ENCODE measurements at regions not wholly inside any gene's neighbourhood (a gene's known extent, or its start where the extent isn't known, plus 50 kb on each side); places are given as distances from the start of the nearest gene placed in this dataset.
A peak's percentile ranks its signal among the peaks of the same experiment; 100 is the strongest.

DNA sequence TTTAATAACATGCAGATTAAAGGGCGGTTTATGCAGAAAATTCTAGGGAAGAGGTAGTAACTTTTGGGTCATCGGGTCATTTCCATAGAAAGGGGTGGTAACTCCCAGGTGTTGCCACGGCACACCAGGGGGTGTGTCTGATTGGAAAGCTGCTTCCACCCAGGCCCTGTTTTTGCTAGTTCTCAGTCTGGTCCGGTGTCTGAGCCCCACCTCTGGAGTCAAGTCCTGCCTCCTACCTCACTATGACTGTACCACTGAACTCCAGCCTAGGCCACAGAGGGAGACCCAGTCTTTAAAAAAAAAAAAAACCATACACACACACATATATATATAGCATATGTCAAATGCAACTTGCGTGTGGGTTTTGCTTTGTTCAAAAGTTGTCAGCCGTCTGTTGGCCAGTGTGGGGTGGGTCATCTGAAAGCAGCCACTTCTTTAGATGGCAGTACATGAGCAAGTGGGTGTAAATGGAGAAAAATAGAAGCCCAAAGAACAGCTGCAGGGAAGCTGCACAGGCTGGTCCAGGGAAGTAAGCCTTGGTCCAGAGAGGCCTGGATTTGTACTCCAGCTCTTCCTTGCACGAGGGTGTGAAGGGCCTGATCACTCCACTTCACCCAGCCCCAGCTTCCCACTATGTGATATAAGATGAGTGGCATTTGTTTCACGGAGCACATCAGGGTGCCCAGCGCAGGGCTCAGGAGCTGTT lies 110.7 kb upstream of the SPRY4 start:
- peaks cover 38% of the 10 kb centered on the region for H3K4me1 ChIP-seq (ENCODE audit: control insufficient read depth, insufficient read depth, low read length, unreplicated experiment)
- H3K4me3 ChIP-seq (ENCODE audit: low read depth, low read length) = no peak overlapping the region
- no peak overlapping the region for H2AFZ ChIP-seq (ENCODE audit: low read length, unreplicated experiment)
- H3K27ac ChIP-seq (ENCODE audit: low read depth, low read length) = no peak overlapping the region
- H3K27me3 ChIP-seq (ENCODE audit: insufficient read depth, low read length) = no peaks in the 10 kb centered on the region
- no peaks in the 10 kb centered on the region for H3K79me2 ChIP-seq (ENCODE audit: control insufficient read depth, insufficient read depth, low read length, unreplicated experiment)
- no peaks in the 10 kb centered on the region for H3K36me3 ChIP-seq (ENCODE audit: insufficient read depth, low read length)

DNA sequence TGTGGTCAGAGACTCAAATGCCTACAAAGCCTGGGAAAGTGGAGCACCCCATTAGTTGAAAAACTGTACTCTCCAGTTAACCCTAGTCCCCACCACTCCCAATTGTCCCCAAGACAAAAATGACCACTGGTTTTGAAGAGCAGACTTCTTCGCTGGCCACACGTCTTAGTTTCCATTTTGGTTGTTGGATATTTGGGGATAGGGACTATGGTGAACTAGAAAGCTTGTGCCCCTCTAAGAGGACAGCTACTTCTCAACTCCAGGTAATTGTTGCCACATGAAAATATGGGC lies 109.4 kb upstream of the SPRY4 start:
- no peak overlapping the region for H3K27ac ChIP-seq (ENCODE audit: low read depth, low read length)
- no peaks in the 10 kb centered on the region for H3K79me2 ChIP-seq (ENCODE audit: control insufficient read depth, insufficient read depth, low read length, unreplicated experiment)
- no peaks in the 10 kb centered on the region for H3K36me3 ChIP-seq (ENCODE audit: insufficient read depth, low read length)
- H3K27me3 ChIP-seq (ENCODE audit: insufficient read depth, low read length) = no peaks in the 10 kb centered on the region
- no peak overlapping the region for H3K4me3 ChIP-seq (ENCODE audit: low read depth, low read length)
- peaks cover 26% of the 10 kb centered on the region for H3K4me1 ChIP-seq (ENCODE audit: control insufficient read depth, insufficient read depth, low read length, unreplicated experiment)
- H2AFZ ChIP-seq (ENCODE audit: low read length, unreplicated experiment) = no peak overlapping the region

DNA sequence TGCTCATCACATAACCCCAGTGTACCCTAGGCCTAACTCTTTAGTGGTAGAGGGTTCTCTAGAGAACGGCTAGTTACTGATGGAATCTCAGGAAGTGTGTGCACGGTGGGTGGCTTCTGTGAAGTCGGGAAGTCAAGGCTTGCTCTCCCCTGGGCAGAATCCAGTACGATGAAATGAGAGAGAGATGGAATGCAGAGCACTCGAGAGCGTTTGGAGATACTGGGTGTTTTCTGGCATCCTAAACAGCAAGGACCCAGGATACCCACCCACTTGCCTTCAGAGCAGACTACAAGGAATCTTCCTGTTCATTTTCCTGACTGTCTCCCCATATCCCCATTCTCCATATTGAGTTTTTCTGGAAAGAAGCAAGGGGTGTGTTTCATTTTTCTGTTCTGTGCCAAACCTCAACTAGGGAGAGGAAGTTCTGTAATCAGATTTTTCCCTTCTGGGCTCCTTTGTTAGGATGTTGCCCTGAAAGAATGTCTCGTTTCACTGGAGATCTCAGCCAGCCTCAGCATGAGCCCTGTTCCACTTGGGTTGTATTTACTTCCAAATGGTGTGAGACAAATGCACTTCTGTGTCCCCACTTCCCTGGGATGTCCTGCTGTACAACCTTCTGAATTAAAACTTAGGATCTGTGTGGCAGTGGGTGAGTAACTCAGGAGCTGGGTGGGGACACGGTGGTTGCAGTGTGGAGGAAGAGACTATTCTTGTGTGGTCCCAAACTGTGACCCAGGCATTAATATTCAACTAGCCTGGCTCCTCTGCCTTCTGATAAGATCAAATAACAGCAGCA lies 108.9 kb upstream of the SPRY4 start:
- no peaks in the 10 kb centered on the region for H3K79me2 ChIP-seq (ENCODE audit: control insufficient read depth, insufficient read depth, low read length, unreplicated experiment)
- peaks cover 20% of the 10 kb centered on the region for H3K4me1 ChIP-seq (ENCODE audit: control insufficient read depth, insufficient read depth, low read length, unreplicated experiment)
- H3K27ac ChIP-seq (ENCODE audit: low read depth, low read length) = no peak overlapping the region
- no peak overlapping the region for H3K4me3 ChIP-seq (ENCODE audit: low read depth, low read length)
- H3K36me3 ChIP-seq (ENCODE audit: insufficient read depth, low read length) = no peaks in the 10 kb centered on the region
- H2AFZ ChIP-seq (ENCODE audit: low read length, unreplicated experiment) = peak overlapping the region; percentile 44
- H3K27me3 ChIP-seq (ENCODE audit: insufficient read depth, low read length) = no peaks in the 10 kb centered on the region

DNA sequence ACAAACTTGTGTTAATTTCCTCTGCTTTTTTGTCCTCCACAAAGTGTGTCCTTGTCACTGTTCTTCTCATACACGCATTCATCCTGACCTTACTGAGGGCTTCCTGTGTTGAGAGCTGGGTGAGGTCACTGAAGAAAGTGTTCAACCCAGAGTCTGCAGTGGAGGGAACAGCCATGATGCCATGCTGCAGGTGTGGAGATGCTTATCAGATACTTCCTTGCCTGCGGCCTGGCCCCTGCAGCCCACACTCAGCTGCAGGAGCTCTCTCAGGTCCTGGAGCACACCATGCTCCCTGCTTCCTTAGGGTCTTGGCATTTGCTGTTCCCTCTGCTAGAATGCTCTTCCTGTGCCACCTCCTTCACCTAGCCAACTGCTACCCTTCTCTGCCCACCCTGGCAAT lies 108.1 kb upstream of the SPRY4 start:
- peaks cover 14% of the 10 kb centered on the region for H3K4me1 ChIP-seq (ENCODE audit: control insufficient read depth, insufficient read depth, low read length, unreplicated experiment)
- no peaks in the 10 kb centered on the region for H3K79me2 ChIP-seq (ENCODE audit: control insufficient read depth, insufficient read depth, low read length, unreplicated experiment)
- no peaks in the 10 kb centered on the region for H3K27me3 ChIP-seq (ENCODE audit: insufficient read depth, low read length)
- no peak overlapping the region for H2AFZ ChIP-seq (ENCODE audit: low read length, unreplicated experiment)
- no peak overlapping the region for H3K27ac ChIP-seq (ENCODE audit: low read depth, low read length)
- H3K36me3 ChIP-seq (ENCODE audit: insufficient read depth, low read length) = no peaks in the 10 kb centered on the region
- no peak overlapping the region for H3K4me3 ChIP-seq (ENCODE audit: low read depth, low read length)

DNA sequence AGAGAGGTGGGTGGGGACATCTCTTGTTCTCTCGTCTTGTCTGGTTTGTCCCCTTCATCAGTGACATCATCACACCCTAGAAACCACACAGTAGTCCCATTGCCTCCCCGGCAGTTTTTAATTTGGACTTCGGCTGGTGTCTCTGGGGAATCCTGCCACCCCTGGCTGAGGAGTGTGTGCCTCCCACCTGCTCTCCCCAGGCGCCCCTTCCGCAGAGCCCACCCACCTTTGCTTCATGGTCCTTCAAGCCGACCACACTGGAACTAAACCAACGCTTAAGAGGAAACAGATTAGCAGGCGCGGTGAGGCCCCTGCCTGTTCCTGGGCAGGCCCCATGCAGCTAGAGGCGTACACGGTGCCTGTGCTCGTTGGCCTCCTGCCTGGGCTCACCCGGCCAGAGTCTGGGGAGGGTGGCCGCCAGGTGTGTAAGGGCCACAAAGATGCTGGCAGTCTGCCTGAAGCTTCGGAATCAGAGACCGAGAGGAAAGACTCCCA lies 107.6 kb upstream of the SPRY4 start:
- no peak overlapping the region for H3K27ac ChIP-seq (ENCODE audit: low read depth, low read length)

DNA sequence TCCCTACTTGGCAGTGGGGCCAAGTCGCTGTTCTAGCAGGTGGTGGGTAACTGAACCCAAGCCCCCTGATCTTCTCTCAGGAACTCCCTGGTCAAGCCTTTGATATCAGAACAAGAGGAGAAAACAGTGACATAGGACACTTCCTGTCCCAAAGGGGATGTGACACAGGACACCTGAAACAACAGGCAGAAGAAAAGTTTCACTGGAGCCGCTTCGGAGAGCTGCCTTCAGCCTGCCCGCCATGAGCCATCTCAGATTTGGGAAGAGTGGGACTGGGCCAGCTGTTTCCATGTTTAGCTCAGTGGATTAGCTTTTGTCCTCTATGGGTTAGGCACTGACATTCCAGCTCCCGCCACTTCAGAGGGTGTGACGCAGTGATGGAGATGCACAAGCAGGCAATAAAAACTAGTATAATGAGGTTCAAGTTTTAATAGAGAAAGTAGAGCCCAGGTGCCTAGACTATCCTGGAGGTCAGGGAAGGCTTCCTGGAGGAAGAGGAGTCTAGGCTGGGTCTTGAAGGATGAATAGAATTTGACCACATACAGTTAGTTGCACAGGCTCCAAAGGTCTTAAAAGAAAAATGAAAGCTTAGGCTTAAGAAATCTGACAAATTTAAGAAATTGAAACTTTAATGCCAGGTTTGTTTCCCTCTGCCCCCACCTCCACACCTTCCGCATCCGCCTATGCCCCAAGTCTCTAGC lies 104.1 kb upstream of the SPRY4 start:
- Histone ChIP-seq H3K4me3 (ENCODE audit: low read depth, low read length) (no peak overlapping the region), H2AFZ (ENCODE audit: low read length, unreplicated experiment) (no peak overlapping the region), H3K4me1 (ENCODE audit: control insufficient read depth, insufficient read depth, low read length, unreplicated experiment) (peaks cover 7% of the 10 kb centered on the region), H3K27ac (ENCODE audit: low read depth, low read length) (no peak overlapping the region), H3K79me2 (ENCODE audit: control insufficient read depth, insufficient read depth, low read length, unreplicated experiment) (no peaks in the 10 kb centered on the region), H3K27me3 (ENCODE audit: insufficient read depth, low read length) (no peaks in the 10 kb centered on the region), H3K36me3 (ENCODE audit: insufficient read depth, low read length) (no peaks in the 10 kb centered on the region)

More for the DNA sequence above, 107.6 kb upstream of the SPRY4 start:
- H3K79me2 ChIP-seq (ENCODE audit: control insufficient read depth, insufficient read depth, low read length, unreplicated experiment) = no peaks in the 10 kb centered on the region
- no peak overlapping the region for H3K4me3 ChIP-seq (ENCODE audit: low read depth, low read length)
- no peaks in the 10 kb centered on the region for H3K36me3 ChIP-seq (ENCODE audit: insufficient read depth, low read length)
- H2AFZ ChIP-seq (ENCODE audit: low read length, unreplicated experiment) = no peak overlapping the region
- peaks cover 9% of the 10 kb centered on the region for H3K4me1 ChIP-seq (ENCODE audit: control insufficient read depth, insufficient read depth, low read length, unreplicated experiment)
- no peaks in the 10 kb centered on the region for H3K27me3 ChIP-seq (ENCODE audit: insufficient read depth, low read length)

DNA sequence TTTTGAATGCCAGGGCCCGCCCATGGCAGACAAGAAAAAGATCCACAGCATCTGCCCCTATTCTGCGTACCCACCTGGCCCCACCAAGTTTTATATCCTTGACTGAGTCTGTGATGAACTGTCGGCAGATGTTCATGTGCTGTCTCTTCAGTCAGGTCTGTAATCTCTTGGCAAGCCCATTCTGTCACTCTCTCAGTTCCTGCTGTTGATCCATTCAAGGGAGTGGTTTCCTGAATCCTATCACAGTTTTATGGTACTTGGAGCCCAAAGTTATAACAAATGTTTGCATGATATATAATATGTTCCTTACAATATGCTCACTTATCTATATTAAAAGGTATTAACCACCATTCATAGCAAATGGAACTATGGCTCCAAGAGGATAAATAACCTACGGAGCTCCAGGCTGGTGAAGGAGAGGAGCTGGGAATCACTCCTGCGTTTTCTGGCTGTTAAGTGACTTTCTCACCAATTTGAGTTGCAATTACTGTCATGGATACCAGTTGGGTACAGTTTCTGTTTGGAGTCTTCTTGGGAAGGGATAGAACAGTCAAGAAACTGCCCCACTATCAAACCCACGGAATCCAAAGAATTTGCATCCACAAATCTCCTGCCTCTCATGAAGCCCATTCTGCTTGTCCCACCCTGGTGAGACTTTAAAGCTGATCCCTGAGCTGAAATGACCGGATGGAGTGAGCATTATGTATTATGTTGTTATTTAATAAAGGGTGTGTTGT lies 103.4 kb upstream of the SPRY4 start:
- no peak overlapping the region for H3K4me3 ChIP-seq (ENCODE audit: low read depth, low read length)
- no peak overlapping the region for H3K27ac ChIP-seq (ENCODE audit: low read depth, low read length)
- H3K27me3 ChIP-seq (ENCODE audit: insufficient read depth, low read length) = no peaks in the 10 kb centered on the region
- H3K36me3 ChIP-seq (ENCODE audit: insufficient read depth, low read length) = no peaks in the 10 kb centered on the region
- H2AFZ ChIP-seq (ENCODE audit: low read length, unreplicated experiment) = no peak overlapping the region
- no peaks in the 10 kb centered on the region for H3K4me1 ChIP-seq (ENCODE audit: control insufficient read depth, insufficient read depth, low read length, unreplicated experiment)
- H3K79me2 ChIP-seq (ENCODE audit: control insufficient read depth, insufficient read depth, low read length, unreplicated experiment) = no peaks in the 10 kb centered on the region

DNA sequence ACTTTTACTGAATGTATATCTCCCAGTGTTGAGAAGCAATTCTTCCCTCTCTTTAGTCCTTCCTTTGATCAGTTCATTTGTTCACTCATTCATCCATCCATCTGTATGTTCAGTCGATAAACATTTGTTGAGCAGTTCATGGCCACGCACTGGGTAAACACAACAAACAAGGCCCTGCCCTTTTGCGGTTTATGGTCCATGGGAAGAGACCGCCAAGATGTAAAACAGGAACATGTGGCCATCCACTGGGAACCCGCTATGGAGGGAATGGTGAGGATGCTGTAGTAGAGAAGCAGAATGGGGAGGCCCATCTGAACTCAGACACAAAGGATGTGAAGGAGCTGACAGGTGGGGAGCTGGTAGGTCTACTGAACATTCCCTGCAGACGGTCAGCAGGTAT lies 102.7 kb upstream of the SPRY4 start:
- Histone ChIP-seq H3K79me2 (ENCODE audit: control insufficient read depth, insufficient read depth, low read length, unreplicated experiment) (no peaks in the 10 kb centered on the region), H2AFZ (ENCODE audit: low read length, unreplicated experiment) (no peak overlapping the region), H3K36me3 (ENCODE audit: insufficient read depth, low read length) (no peaks in the 10 kb centered on the region), H3K27me3 (ENCODE audit: insufficient read depth, low read length) (no peaks in the 10 kb centered on the region), H3K4me1 (ENCODE audit: control insufficient read depth, insufficient read depth, low read length, unreplicated experiment) (peaks cover 4% of the 10 kb centered on the region), H3K4me3 (ENCODE audit: low read depth, low read length) (no peak overlapping the region), H3K27ac (ENCODE audit: low read depth, low read length) (no peak overlapping the region)

DNA sequence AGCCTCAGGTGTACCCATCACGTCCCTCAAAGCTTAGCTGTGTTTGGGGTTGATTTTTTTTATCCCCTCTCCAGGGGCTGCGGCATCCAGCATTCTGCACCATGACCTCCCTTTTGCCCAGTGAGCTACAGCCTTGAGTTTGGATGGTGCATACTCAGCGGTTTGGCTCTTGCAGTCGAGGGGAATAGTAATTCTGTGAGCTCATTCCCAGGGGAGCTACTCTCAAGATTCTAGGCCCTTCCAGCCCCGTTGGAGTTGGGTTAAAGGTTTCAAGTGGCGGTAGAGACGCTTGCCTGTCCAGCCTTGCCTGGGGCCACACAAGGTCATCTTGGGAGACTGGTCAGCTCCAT lies 102.2 kb upstream of the SPRY4 start:
- no peaks in the 10 kb centered on the region for H3K27me3 ChIP-seq (ENCODE audit: insufficient read depth, low read length)
- H3K27ac ChIP-seq (ENCODE audit: low read depth, low read length) = no peak overlapping the region
- no peak overlapping the region for H3K4me3 ChIP-seq (ENCODE audit: low read depth, low read length)
- H3K79me2 ChIP-seq (ENCODE audit: control insufficient read depth, insufficient read depth, low read length, unreplicated experiment) = no peaks in the 10 kb centered on the region
- H2AFZ ChIP-seq (ENCODE audit: low read length, unreplicated experiment) = no peak overlapping the region
- H3K4me1 ChIP-seq (ENCODE audit: control insufficient read depth, insufficient read depth, low read length, unreplicated experiment) = peaks cover 7% of the 10 kb centered on the region
- H3K36me3 ChIP-seq (ENCODE audit: insufficient read depth, low read length) = no peaks in the 10 kb centered on the region

DNA sequence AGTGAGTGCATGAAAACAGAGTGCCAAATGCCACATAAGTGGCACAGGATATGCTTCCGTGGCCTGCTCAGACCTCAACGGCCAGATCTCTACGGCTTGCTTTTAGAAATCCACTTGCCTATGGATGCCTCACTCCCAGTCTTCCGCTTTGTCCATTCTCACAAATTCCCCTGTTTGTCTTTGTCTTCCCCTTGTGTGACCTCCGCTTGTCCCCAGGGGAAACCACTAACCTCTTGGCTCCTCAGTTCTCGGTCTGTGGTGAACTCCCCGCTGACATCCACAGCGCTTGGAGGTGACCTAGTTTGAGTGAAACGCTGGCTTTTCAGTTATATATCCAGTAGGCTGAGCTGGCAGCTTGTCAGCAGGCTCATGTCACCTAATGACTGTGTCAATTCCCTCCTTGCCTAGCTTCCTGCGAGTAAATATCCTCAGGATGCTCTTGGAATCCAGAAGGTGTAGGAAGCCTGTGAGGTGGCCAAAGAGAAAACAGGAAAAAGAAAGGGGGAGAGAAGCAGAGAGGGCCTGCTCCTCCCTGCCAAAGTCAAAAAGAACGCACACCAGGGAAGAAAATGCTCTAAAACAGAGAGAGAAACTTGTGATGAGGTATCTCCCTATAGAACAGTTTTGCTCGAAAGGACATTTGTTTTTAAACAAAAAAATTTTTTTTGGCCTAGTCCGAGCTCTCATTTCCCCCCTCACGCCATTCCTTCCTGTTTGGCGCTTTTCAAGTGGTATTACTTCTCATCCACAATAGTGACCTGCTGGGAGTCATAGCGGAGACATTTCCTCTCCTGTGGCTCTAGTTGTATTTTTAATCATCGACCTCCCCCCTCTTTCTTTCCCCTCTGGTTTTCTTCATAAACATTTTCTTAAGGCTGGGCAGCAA lies 101.6 kb upstream of the SPRY4 start:
- Histone ChIP-seq H2AFZ (ENCODE audit: low read length, unreplicated experiment) (no peak overlapping the region), H3K36me3 (ENCODE audit: insufficient read depth, low read length) (no peaks in the 10 kb centered on the region), H3K27ac (ENCODE audit: low read depth, low read length) (no peak overlapping the region), H3K27me3 (ENCODE audit: insufficient read depth, low read length) (no peaks in the 10 kb centered on the region), H3K79me2 (ENCODE audit: control insufficient read depth, insufficient read depth, low read length, unreplicated experiment) (no peaks in the 10 kb centered on the region), H3K4me3 (ENCODE audit: low read depth, low read length) (no peak overlapping the region), H3K4me1 (ENCODE audit: control insufficient read depth, insufficient read depth, low read length, unreplicated experiment) (peaks cover 7% of the 10 kb centered on the region)
